Vagina (tissue), 2 donors: ENCODE measurements at regions not wholly inside any gene's neighbourhood (a gene's known extent, or its start where the extent isn't known, plus 50 kb on each side); places are given as distances from the start of the nearest gene placed in this dataset.

Experiments used
- DNase-seq, 2 donors: peaks; one replicate each; pipeline ENCODE4 v3.0.0-alpha.2; 2017; ENCODE audit errors: extremely low spot score in 2 of 2
- H3K27ac ChIP-seq: fragments of 200-600 bp; sonication (generic); one replicate; pipeline ENCODE4 v1.5.1; 2019
- H3K27me3 ChIP-seq: fragments of 200-600 bp; sonication (generic); one replicate; pipeline ENCODE4 v1.5.1; 2019
- H3K36me3 ChIP-seq, 2 donors: fragments of 200-600 bp; sonication (generic); one replicate each; pipeline ENCODE4 v1.5.1; 2017 to 2019
- H3K4me1 ChIP-seq: fragments of 200-600 bp; sonication (generic); one replicate; pipeline ENCODE4 v1.5.1; 2019
- H3K4me3 ChIP-seq, 2 donors: fragments of 200-600 bp; sonication (generic); 1 replicate in 1 of 2; 2 replicates in 1 of 2; pipeline ENCODE4 v1.5.1; 2016 to 2019
- H3K9me3 ChIP-seq: fragments of 200-600 bp; sonication (generic); one replicate; pipeline ENCODE4 v1.5.1; 2019
- POLR2A ChIP-seq, 2 donors: fragments of 450-650 bp; IDR thresholded peaks; one replicate each; pipeline ENCODE4 v1.6.1; 2017; ENCODE audit warnings: antibody characterized with exemption in 2 of 2, mild to moderate bottlenecking in 2 of 2, moderate library complexity in 2 of 2
- POLR2AphosphoS5 ChIP-seq, 2 donors: sonication (generic); formaldehyde crosslinking; IDR thresholded peaks; one replicate each; pipeline ENCODE4 v1.9.0; 2017; ENCODE audit warnings: antibody characterized with exemption in 2 of 2, mild to moderate bottlenecking in 2 of 2, low read depth in 1 of 2; ENCODE audit not compliant: insufficient read depth in 1 of 2
- intact Hi-C: fragments of 100-400 bp; cut with DNase I; formaldehyde crosslinking; loops from one replicate; pipeline ENCODE4 v1.15.1; 2023
- TF ChIP-seq, protein P1 (sequence below), 3 experiments: fragments of 450-650 bp in 2 of 3; fragments of 200-600 bp in 1 of 3; sonication (generic) in 1 of 3; IDR thresholded peaks; one replicate each; pipeline ENCODE4 v1.5.1; 2017 to 2019; ENCODE audit warnings: antibody characterized with exemption in 3 of 3, mild to moderate bottlenecking in 2 of 3, moderate library complexity in 2 of 3

- DNase-seq, result no peak
- Histone ChIP-seq H3K9me3 (no peaks in the 10 kb centered on the region), H3K36me3 (no peaks in the 10 kb centered on the region), H3K4me1 (peaks cover 40% of the 10 kb centered on the region), H3K4me3 (no peak overlapping the region), H3K27me3 (no peaks in the 10 kb centered on the region), H3K27ac (peak overlapping the region; percentile 91)
- intact Hi-C loops, result loop anchor here (10.0 kb wide), 1 partner anchor 218 kb away; no protein-coding TSS in a partner anchor
- TF ChIP-seq POLR2A (IDR thresholded peaks at IDR 0.05) (no peak), POLR2AphosphoS5 (IDR thresholded peaks at IDR 0.05; ENCODE audit: insufficient read depth in 1 of 2, low read depth in 1 of 2) (no peak)
- TF ChIP-seq, protein P1, sequence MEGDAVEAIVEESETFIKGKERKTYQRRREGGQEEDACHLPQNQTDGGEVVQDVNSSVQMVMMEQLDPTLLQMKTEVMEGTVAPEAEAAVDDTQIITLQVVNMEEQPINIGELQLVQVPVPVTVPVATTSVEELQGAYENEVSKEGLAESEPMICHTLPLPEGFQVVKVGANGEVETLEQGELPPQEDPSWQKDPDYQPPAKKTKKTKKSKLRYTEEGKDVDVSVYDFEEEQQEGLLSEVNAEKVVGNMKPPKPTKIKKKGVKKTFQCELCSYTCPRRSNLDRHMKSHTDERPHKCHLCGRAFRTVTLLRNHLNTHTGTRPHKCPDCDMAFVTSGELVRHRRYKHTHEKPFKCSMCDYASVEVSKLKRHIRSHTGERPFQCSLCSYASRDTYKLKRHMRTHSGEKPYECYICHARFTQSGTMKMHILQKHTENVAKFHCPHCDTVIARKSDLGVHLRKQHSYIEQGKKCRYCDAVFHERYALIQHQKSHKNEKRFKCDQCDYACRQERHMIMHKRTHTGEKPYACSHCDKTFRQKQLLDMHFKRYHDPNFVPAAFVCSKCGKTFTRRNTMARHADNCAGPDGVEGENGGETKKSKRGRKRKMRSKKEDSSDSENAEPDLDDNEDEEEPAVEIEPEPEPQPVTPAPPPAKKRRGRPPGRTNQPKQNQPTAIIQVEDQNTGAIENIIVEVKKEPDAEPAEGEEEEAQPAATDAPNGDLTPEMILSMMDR (IDR thresholded peaks at IDR 0.05), result no peak
These were observed 106.5 kb downstream of the KLF13 start for GRCh38 chr15:31433091-31433490.

GRCh38 chr15:31433574-31433973 lies 106.9 kb downstream of the KLF13 start:
- Histone ChIP-seq H3K4me3 (no peak overlapping the region), H3K27ac (peak overlapping the region; percentile 91), H3K36me3 (no peaks in the 10 kb centered on the region), H3K4me1 (peaks cover 40% of the 10 kb centered on the region), H3K9me3 (no peaks in the 10 kb centered on the region), H3K27me3 (no peaks in the 10 kb centered on the region)
- intact Hi-C loops, result loop anchor here (10.0 kb wide), 1 partner anchor 219 kb away; no protein-coding TSS in a partner anchor
- DNase-seq, result no peak
- TF ChIP-seq POLR2A (IDR thresholded peaks at IDR 0.05) (no peak), POLR2AphosphoS5 (IDR thresholded peaks at IDR 0.05; ENCODE audit: insufficient read depth in 1 of 2, low read depth in 1 of 2) (no peak)
- TF ChIP-seq, protein P1 (IDR thresholded peaks at IDR 0.05), result no peak

- no peak for TF ChIP-seq POLR2A (IDR thresholded peaks at IDR 0.05)
- TF ChIP-seq, protein P1 (IDR thresholded peaks at IDR 0.05), result no peak
- no peak for TF ChIP-seq POLR2AphosphoS5 (IDR thresholded peaks at IDR 0.05; ENCODE audit: insufficient read depth in 1 of 2, low read depth in 1 of 2)
- Histone ChIP-seq H3K4me3 (no peak overlapping the region), H3K36me3 (no peaks in the 10 kb centered on the region), H3K9me3 (no peaks in the 10 kb centered on the region), H3K4me1 (peaks cover 40% of the 10 kb centered on the region), H3K27ac (peak overlapping the region; percentile 91), H3K27me3 (no peaks in the 10 kb centered on the region)
- intact Hi-C loops, result loop anchor here (10.0 kb wide), 1 partner anchor 219 kb away; no protein-coding TSS in a partner anchor
- DNase-seq, result no peak
These were observed 107.6 kb downstream of the KLF13 start for GRCh38 chr15:31434275-31434587.

DNA sequence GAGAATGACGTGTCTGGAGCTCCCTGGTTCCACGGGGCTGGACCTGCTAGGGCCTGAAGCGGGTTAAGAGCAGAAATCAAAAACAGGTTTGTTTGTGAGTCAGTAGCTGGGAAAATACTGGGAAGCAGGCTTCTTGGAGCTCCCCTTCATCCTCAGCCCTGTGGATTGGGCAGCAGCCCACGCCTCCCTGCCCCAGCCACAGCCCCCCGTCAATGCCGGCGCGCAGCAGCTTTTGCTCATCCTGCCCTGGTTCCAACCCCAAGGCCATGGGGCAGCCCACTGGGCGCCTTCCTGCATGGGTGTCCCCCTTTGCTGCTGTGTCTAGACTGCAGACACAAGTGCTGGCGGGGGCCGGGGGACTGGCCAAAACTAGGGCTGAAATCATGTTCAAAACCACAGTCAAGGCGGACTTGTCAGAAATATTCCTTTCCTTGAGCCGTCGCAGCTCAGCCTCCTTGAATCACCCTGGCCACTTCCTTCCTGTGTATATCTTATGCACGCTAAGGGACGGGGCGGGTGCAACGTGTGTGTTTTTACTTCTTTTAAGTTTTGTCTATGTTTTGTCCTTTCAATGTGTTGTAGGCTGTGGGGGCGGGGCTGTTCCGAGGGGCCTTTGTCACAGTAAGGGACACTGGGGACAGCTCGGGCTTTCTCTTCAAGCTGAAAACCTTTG lies 108.1 kb downstream of the KLF13 start:
- TF ChIP-seq POLR2AphosphoS5 (IDR thresholded peaks at IDR 0.05; ENCODE audit: insufficient read depth in 1 of 2, low read depth in 1 of 2), result peak in 1 of 2 donors; percentile 54
- TF ChIP-seq POLR2A (IDR thresholded peaks at IDR 0.05), result no peak
- intact Hi-C loops, result loop anchor here (10.0 kb wide), 1 partner anchor 220 kb away; no protein-coding TSS in a partner anchor

DNA sequence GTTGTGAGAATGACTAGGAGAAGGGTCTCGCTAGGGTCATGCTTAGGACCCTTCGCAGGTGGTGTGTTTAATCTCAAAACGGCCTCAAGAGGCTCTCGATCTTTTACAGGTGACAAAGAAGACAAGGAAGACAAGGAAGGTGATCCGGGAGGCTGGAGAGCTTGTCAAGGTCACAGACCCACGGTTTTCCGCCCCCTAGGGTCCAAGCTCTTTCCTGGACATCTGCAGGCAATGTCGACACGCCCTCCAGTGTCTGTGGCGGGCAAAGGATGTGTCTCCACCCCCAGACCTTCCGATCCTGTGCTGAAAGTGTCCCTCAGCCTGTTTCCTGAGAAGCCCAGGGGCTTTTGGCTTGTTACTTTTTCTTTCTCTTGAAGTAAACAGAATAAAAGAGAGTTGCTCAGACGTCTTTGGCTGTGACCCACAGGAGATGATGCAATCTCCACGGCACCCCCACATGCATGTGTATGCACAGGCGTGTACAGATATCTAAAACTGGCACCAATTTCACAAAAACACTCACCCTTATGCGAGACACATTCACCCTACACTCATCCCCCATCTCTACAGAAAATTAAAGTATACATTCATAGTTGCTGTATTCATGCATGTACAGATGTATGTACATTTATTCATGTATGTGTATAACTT lies 108.8 kb downstream of the KLF13 start:
- peaks cover 46% of the 10 kb centered on the region for H3K4me1 ChIP-seq
- intact Hi-C loops, result loop anchor here (10.0 kb wide), 1 partner anchor 221 kb away; no protein-coding TSS in a partner anchor
- H3K4me3 ChIP-seq, result peak overlapping the region; percentile 4
- peak in 1 of 2 donors; percentile 95 for DNase-seq
- H3K9me3 ChIP-seq, result no peaks in the 10 kb centered on the region
- peak overlapping the region; percentile 91 for H3K27ac ChIP-seq
- no peaks in the 10 kb centered on the region for H3K36me3 ChIP-seq
- TF ChIP-seq, protein P1 (IDR thresholded peaks at IDR 0.05), result peak; percentile 38 to 61 (median 44)
- peak; percentile 66 to 67 for TF ChIP-seq POLR2AphosphoS5 (IDR thresholded peaks at IDR 0.05; ENCODE audit: insufficient read depth in 1 of 2, low read depth in 1 of 2)
- TF ChIP-seq POLR2A (IDR thresholded peaks at IDR 0.05), result no peak
- no peaks in the 10 kb centered on the region for H3K27me3 ChIP-seq

More for the DNA sequence above, 108.1 kb downstream of the KLF13 start:
- peak overlapping the region; percentile 4 for H3K4me3 ChIP-seq
- DNase-seq, result peak in 1 of 2 donors; percentile 91
- H3K27me3 ChIP-seq, result no peaks in the 10 kb centered on the region
- peaks cover 40% of the 10 kb centered on the region for H3K4me1 ChIP-seq
- peak overlapping the region; percentile 91 for H3K27ac ChIP-seq
- no peaks in the 10 kb centered on the region for H3K36me3 ChIP-seq
- H3K9me3 ChIP-seq, result no peaks in the 10 kb centered on the region
